GM21786 (cell line): ENCODE measurements at regions not wholly inside any gene's neighbourhood (a gene's known extent, or its start where the extent isn't known, plus 50 kb on each side); places are given as distances from the start of the nearest gene placed in this dataset.
A peak's percentile ranks its signal among the peaks of the same experiment; 100 is the strongest.

ENCODE experiments used
- ATAC-seq: cut with Tn5 transposase; IDR thresholded peaks from one replicate; pipeline ENCODE4 v1.9.1; 2021; ENCODE audit not compliant: unreplicated experiment

GRCh38 chr10:6339891-6340290 lies 137.2 kb downstream of the PFKFB3 start:
- no peak for ATAC-seq

- ATAC-seq = no peak
Measured at GRCh38 chr10:6342096-6342685, 139.5 kb downstream of the PFKFB3 start.

GRCh38 chr10:6343305-6344010 lies 140.7 kb downstream of the PFKFB3 start:
- ATAC-seq = no peak

- no peak for ATAC-seq
Measured at GRCh38 chr10:6345404-6345803, 142.7 kb downstream of the PFKFB3 start.

- ATAC-seq = no peak
Measured at GRCh38 chr10:6346631-6347030, 143.9 kb downstream of the PFKFB3 start.

GRCh38 chr10:6347391-6347951 lies 144.7 kb downstream of the PFKFB3 start:
- peak; percentile 29 for ATAC-seq

GRCh38 chr10:6348096-6348874 lies 145.6 kb downstream of the PFKFB3 start:
- ATAC-seq = peak; percentile 95

GRCh38 chr10:6349846-6350535 lies 147.3 kb downstream of the PFKFB3 start:
- no peak for ATAC-seq

GRCh38 chr10:6350609-6351008 lies 147.9 kb downstream of the PFKFB3 start:
- ATAC-seq = no peak

GRCh38 chr10:6351495-6351894 lies 148.8 kb downstream of the PFKFB3 start:
- no peak for ATAC-seq

- no peak for ATAC-seq
Measured at GRCh38 chr10:6353526-6353925, 150.8 kb downstream of the PFKFB3 start.

GRCh38 chr10:6354168-6354772 lies 151.5 kb downstream of the PFKFB3 start:
- ATAC-seq = no peak

- no peak for ATAC-seq
Measured at GRCh38 chr10:6356280-6356793, 153.6 kb downstream of the PFKFB3 start.

- no peak for ATAC-seq
Measured at GRCh38 chr10:6361869-6362268, 159.1 kb downstream of the PFKFB3 start.

- ATAC-seq = no peak
Measured at GRCh38 chr10:6362879-6363278, 160.1 kb downstream of the PFKFB3 start.

- no peak for ATAC-seq
Measured at GRCh38 chr10:6363511-6363910, 160.8 kb downstream of the PFKFB3 start.

GRCh38 chr10:6364283-6364682 lies 161.6 kb downstream of the PFKFB3 start:
- no peak for ATAC-seq

GRCh38 chr10:6364893-6365292 lies 162.2 kb downstream of the PFKFB3 start:
- no peak for ATAC-seq

- ATAC-seq = no peak
Measured at GRCh38 chr10:6365384-6365783, 162.7 kb downstream of the PFKFB3 start.
